Astrocyte (in vitro differentiated cells and primary cell): ENCODE measurements at regions not wholly inside any gene's neighbourhood (a gene's known extent, or its start where the extent isn't known, plus 50 kb on each side); places are given as distances from the start of the nearest gene placed in this dataset.

Source experiments
- CTCF ChIP-seq: IDR thresholded peaks from 2 replicates; pipeline ENCODE4 v1.5.1; 2011; ENCODE audit warnings: low read depth, mild to moderate bottlenecking, inconsistent platforms, low read length, moderate library complexity; ENCODE audit not compliant: insufficient read depth
- EZH2 ChIP-seq: IDR thresholded peaks from 2 replicates; pipeline ENCODE4 v1.6.1; 2012; ENCODE audit warnings: mild to moderate bottlenecking, low read length, inconsistent platforms; ENCODE audit not compliant: insufficient read depth

- TF ChIP-seq CTCF, result no peak
- no peak for TF ChIP-seq EZH2
Observed at GRCh38 chr9:100669968-100670367, 92.1 kb downstream of the CAVIN4 start.
